ENCODE measurements at regions not wholly inside any gene's neighbourhood (a gene's known extent, or its start where the extent isn't known, plus 50 kb on each side); places are given as distances from the start of the nearest gene placed in this dataset.

DNA sequence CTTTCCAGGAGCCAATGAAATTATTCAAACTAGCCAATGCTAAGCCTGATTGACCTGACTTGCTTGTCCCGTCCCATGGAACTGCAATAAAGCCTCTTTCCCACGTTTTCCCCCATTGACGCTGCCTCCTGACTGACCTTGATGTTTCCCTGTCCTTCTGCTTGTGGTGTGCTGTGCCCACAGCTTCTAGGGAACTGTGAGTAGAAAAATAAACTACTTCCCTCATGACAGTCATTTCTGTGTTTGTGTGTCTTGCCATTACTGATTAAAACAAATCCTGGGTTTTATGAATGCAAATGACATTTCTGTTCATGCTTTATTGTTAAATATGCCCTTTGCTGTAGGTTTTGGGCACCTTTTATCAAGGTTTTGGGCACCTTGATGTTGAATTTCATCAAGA is 91.3 kb upstream of the ABI1 start:
- intact Hi-C loops (cut with DNase I) = no loop called here
- DNase-seq (ENCODE audit: low spot score in 2 of 2) = no peak
- Histone ChIP-seq H3K36me3 (no peaks in the 10 kb centered on the region), H3K9me3 (no peaks in the 10 kb centered on the region), H3K4me1 (no peaks in the 10 kb centered on the region), H3K27me3 (no peaks in the 10 kb centered on the region), H3K27ac (no peak overlapping the region), H3K4me3 (no peak overlapping the region)
- TF ChIP-seq, protein P1, sequence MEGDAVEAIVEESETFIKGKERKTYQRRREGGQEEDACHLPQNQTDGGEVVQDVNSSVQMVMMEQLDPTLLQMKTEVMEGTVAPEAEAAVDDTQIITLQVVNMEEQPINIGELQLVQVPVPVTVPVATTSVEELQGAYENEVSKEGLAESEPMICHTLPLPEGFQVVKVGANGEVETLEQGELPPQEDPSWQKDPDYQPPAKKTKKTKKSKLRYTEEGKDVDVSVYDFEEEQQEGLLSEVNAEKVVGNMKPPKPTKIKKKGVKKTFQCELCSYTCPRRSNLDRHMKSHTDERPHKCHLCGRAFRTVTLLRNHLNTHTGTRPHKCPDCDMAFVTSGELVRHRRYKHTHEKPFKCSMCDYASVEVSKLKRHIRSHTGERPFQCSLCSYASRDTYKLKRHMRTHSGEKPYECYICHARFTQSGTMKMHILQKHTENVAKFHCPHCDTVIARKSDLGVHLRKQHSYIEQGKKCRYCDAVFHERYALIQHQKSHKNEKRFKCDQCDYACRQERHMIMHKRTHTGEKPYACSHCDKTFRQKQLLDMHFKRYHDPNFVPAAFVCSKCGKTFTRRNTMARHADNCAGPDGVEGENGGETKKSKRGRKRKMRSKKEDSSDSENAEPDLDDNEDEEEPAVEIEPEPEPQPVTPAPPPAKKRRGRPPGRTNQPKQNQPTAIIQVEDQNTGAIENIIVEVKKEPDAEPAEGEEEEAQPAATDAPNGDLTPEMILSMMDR (IDR thresholded peaks at IDR 0.05) = no peak

- intact Hi-C loops (cut with DNase I) = no loop called here
These were observed 90.9 kb upstream of the ABI1 start for GRCh38 chr10:26951650-26952049.

GRCh38 chr10:26950934-26951333 is 90.2 kb upstream of the ABI1 start:
- TF ChIP-seq, protein P1 (IDR thresholded peaks at IDR 0.05) = no peak
- Histone ChIP-seq H3K4me3 (no peak overlapping the region), H3K27me3 (no peaks in the 10 kb centered on the region), H3K36me3 (no peaks in the 10 kb centered on the region), H3K27ac (no peak overlapping the region), H3K4me1 (no peaks in the 10 kb centered on the region), H3K9me3 (no peaks in the 10 kb centered on the region)
- intact Hi-C loops (cut with DNase I) = no loop called here
- DNase-seq (ENCODE audit: low spot score in 2 of 2) = no peak

More at GRCh38 chr10:26951650-26952049, 90.9 kb upstream of the ABI1 start:
- Histone ChIP-seq H3K36me3 (no peaks in the 10 kb centered on the region), H3K27me3 (no peaks in the 10 kb centered on the region), H3K9me3 (no peaks in the 10 kb centered on the region), H3K27ac (no peak overlapping the region), H3K4me3 (no peak overlapping the region), H3K4me1 (no peaks in the 10 kb centered on the region)
- no peak for DNase-seq (ENCODE audit: low spot score in 2 of 2)
- TF ChIP-seq, protein P1 (IDR thresholded peaks at IDR 0.05) = no peak

- TF ChIP-seq, protein P1 (IDR thresholded peaks at IDR 0.05) = no peak
These were observed 85.5 kb upstream of the ABI1 start for GRCh38 chr10:26946102-26946811.

DNA sequence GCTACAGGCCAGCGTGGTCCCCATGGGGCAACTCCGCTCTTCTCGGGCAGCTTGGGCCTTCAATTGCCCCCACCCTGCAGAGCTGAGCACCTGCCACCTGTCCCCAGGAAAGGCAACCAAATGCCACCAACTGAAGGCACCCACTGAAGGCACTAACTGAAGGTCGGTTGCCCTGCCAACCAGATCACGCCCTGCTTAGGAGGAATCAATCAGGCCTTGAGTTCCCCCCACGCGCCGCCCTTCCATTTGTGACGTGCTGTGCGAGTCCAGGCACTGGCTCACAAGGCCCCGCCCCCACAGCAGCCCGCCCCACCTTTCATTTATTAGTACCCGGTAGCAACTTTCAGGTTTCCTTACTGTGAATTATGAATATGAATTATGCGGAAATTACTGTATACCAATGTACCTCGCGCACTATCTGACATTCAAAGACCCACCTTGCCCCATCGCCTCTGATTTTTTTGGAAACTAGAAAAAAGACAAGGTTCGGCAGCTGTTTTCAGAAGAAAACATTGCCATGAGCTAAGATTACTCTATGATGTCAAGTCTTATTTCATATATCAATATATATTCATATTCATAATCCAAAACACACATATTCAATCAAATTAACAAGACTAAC is 83.6 kb upstream of the ABI1 start:
- H3K4me1 ChIP-seq = no peaks in the 10 kb centered on the region
- no peak overlapping the region for H3K27ac ChIP-seq
- no peaks in the 10 kb centered on the region for H3K36me3 ChIP-seq
- no peaks in the 10 kb centered on the region for H3K27me3 ChIP-seq
- intact Hi-C loops (cut with DNase I) = no loop called here
- H3K4me3 ChIP-seq = no peak overlapping the region
- no peaks in the 10 kb centered on the region for H3K9me3 ChIP-seq
- DNase-seq (ENCODE audit: low spot score in 2 of 2) = no peak
- TF ChIP-seq, protein P1 (IDR thresholded peaks at IDR 0.05) = no peak

More at GRCh38 chr10:26946102-26946811, 85.5 kb upstream of the ABI1 start:
- Histone ChIP-seq H3K27me3 (no peaks in the 10 kb centered on the region), H3K27ac (no peak overlapping the region), H3K4me1 (no peaks in the 10 kb centered on the region), H3K36me3 (no peaks in the 10 kb centered on the region), H3K4me3 (no peak overlapping the region), H3K9me3 (no peaks in the 10 kb centered on the region)
- DNase-seq (ENCODE audit: low spot score in 2 of 2) = no peak
- intact Hi-C loops (cut with DNase I) = no loop called here

Measured in ascending aorta (tissue), 2 donors.